ELF-1 (cell line): ENCODE measurements at regions not wholly inside any gene's neighbourhood (a gene's known extent, or its start where the extent isn't known, plus 50 kb on each side); places are given as distances from the start of the nearest gene placed in this dataset.
A peak's percentile ranks its signal among the peaks of the same experiment; 100 is the strongest.
"Not testable (repeated sequence)": the region's sequence is repeated elsewhere in the genome, so short reads cannot be mapped to it uniquely, and the experiment has no call there.

Source experiments
- DNase-seq: peaks from one replicate; pipeline ENCODE4 v3.0.0-alpha.2; 2016; ENCODE audit warnings: low read depth, low spot score

- DNase-seq = no peak
Observed at GRCh38 chr13:91238036-91238435, 109.5 kb upstream of the MIR17HG start.

GRCh38 chr13:91240341-91240740, 107.1 kb upstream of the MIR17HG start:
- DNase-seq = no peak

GRCh38 chr13:91241221-91241933, 106.1 kb upstream of the MIR17HG start:
- DNase-seq = no peak

GRCh38 chr13:91242652-91243051, 104.8 kb upstream of the MIR17HG start:
- DNase-seq = no peak

- DNase-seq = no peak
Observed at GRCh38 chr13:91245288-91245687, 102.2 kb upstream of the MIR17HG start.

- no peak for DNase-seq
Observed at GRCh38 chr13:91247768-91248167, 99.7 kb upstream of the MIR17HG start.

- DNase-seq = no peak
Observed at GRCh38 chr13:91248249-91248648, 99.2 kb upstream of the MIR17HG start.

- DNase-seq = no peak
Observed at GRCh38 chr13:91249370-91249769, 98.1 kb upstream of the MIR17HG start.

GRCh38 chr13:91249861-91250260, 97.6 kb upstream of the MIR17HG start:
- DNase-seq = no peak

- not testable (repeated sequence) for DNase-seq
Observed at GRCh38 chr13:91251573-91251972, 95.9 kb upstream of the MIR17HG start.

- DNase-seq = no peak
Observed at GRCh38 chr13:91264484-91264883, 83.0 kb upstream of the MIR17HG start.

GRCh38 chr13:91269237-91269636, 78.2 kb upstream of the MIR17HG start:
- DNase-seq = no peak

- DNase-seq = no peak
Observed at GRCh38 chr13:91270031-91270430, 77.5 kb upstream of the MIR17HG start.

GRCh38 chr13:91272235-91272777, 75.2 kb upstream of the MIR17HG start:
- DNase-seq = no peak

GRCh38 chr13:91273675-91274074, 73.8 kb upstream of the MIR17HG start:
- no peak for DNase-seq

GRCh38 chr13:91277013-91277676, 70.3 kb upstream of the MIR17HG start:
- no peak for DNase-seq

GRCh38 chr13:91278291-91278690, 69.2 kb upstream of the MIR17HG start:
- DNase-seq = no peak

GRCh38 chr13:91278888-91279287, 68.6 kb upstream of the MIR17HG start:
- no peak for DNase-seq

- DNase-seq = no peak
Observed at GRCh38 chr13:91280801-91281200, 66.7 kb upstream of the MIR17HG start.

GRCh38 chr13:91284335-91284734, 63.2 kb upstream of the MIR17HG start:
- no peak for DNase-seq

GRCh38 chr13:91286317-91286716, 61.2 kb upstream of the MIR17HG start:
- no peak for DNase-seq

GRCh38 chr13:91291078-91291477, 56.4 kb upstream of the MIR17HG start:
- no peak for DNase-seq

- peak; percentile 13 for DNase-seq
Observed at GRCh38 chr13:91292630-91293221, 54.8 kb upstream of the MIR17HG start.
